ENCODE measurements at regions not wholly inside any gene's neighbourhood (a gene's known extent, or its start where the extent isn't known, plus 50 kb on each side); places are given as distances from the start of the nearest gene placed in this dataset.

DNA sequence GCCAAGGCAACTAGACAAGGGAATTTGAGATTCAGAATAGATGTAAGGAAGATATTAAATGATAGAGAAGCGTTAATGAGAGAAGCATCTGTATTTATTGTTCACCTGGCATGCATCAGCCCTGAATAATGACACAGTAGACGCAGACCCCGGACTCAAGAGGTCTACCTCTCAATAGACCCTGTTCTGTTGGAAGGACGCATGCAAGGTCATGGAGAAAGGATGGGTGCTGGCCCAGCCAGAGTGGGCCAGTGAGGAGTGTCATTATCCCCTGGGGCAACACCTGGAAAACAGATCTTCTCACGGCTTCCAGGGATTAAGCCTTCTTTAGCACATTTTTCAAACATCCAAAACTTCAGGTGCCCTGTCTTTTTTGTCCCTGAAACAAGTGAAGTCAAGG is 461.0 kb downstream of the EIPR1 start:
- no peak for TF ChIP-seq TAF1 (IDR thresholded peaks at IDR 0.05; ENCODE audit: borderline replicate concordance, low read depth, low read length)
- TF ChIP-seq, protein P1, sequence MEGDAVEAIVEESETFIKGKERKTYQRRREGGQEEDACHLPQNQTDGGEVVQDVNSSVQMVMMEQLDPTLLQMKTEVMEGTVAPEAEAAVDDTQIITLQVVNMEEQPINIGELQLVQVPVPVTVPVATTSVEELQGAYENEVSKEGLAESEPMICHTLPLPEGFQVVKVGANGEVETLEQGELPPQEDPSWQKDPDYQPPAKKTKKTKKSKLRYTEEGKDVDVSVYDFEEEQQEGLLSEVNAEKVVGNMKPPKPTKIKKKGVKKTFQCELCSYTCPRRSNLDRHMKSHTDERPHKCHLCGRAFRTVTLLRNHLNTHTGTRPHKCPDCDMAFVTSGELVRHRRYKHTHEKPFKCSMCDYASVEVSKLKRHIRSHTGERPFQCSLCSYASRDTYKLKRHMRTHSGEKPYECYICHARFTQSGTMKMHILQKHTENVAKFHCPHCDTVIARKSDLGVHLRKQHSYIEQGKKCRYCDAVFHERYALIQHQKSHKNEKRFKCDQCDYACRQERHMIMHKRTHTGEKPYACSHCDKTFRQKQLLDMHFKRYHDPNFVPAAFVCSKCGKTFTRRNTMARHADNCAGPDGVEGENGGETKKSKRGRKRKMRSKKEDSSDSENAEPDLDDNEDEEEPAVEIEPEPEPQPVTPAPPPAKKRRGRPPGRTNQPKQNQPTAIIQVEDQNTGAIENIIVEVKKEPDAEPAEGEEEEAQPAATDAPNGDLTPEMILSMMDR (IDR thresholded peaks at IDR 0.05), result no peak
- TF ChIP-seq FOXJ3 (CRISPR knock-in tag; IDR thresholded peaks at IDR 0.05), result no peak
- TF ChIP-seq NRF1 (IDR thresholded peaks at IDR 0.05; ENCODE audit: low read depth, low read length), result no peak
- no peak for TF ChIP-seq POLR2AphosphoS5 (IDR thresholded peaks at IDR 0.05; ENCODE audit: low read depth, low read length)
- TF ChIP-seq RAD21 (IDR thresholded peaks at IDR 0.05; ENCODE audit: low read length), result no peak
- no peak for TF ChIP-seq MXI1 (IDR thresholded peaks at IDR 0.05; ENCODE audit: low read depth, low read length)
- TF ChIP-seq, protein P2, sequence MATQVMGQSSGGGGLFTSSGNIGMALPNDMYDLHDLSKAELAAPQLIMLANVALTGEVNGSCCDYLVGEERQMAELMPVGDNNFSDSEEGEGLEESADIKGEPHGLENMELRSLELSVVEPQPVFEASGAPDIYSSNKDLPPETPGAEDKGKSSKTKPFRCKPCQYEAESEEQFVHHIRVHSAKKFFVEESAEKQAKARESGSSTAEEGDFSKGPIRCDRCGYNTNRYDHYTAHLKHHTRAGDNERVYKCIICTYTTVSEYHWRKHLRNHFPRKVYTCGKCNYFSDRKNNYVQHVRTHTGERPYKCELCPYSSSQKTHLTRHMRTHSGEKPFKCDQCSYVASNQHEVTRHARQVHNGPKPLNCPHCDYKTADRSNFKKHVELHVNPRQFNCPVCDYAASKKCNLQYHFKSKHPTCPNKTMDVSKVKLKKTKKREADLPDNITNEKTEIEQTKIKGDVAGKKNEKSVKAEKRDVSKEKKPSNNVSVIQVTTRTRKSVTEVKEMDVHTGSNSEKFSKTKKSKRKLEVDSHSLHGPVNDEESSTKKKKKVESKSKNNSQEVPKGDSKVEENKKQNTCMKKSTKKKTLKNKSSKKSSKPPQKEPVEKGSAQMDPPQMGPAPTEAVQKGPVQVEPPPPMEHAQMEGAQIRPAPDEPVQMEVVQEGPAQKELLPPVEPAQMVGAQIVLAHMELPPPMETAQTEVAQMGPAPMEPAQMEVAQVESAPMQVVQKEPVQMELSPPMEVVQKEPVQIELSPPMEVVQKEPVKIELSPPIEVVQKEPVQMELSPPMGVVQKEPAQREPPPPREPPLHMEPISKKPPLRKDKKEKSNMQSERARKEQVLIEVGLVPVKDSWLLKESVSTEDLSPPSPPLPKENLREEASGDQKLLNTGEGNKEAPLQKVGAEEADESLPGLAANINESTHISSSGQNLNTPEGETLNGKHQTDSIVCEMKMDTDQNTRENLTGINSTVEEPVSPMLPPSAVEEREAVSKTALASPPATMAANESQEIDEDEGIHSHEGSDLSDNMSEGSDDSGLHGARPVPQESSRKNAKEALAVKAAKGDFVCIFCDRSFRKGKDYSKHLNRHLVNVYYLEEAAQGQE (IDR thresholded peaks at IDR 0.05; ENCODE audit: low read depth, low read length), result no peak
- no peak for TF ChIP-seq EP300 (IDR thresholded peaks at IDR 0.05; ENCODE audit: borderline replicate concordance in 1 of 2, low read depth in 1 of 2, low read length in 1 of 2)
- TF ChIP-seq EZH2phosphoT487 (IDR thresholded peaks at IDR 0.05; ENCODE audit: borderline replicate concordance, low read depth), result no peak
- TF ChIP-seq RCOR1 (IDR thresholded peaks at IDR 0.05; ENCODE audit: low read length), result no peak
- TF ChIP-seq, protein P3, sequence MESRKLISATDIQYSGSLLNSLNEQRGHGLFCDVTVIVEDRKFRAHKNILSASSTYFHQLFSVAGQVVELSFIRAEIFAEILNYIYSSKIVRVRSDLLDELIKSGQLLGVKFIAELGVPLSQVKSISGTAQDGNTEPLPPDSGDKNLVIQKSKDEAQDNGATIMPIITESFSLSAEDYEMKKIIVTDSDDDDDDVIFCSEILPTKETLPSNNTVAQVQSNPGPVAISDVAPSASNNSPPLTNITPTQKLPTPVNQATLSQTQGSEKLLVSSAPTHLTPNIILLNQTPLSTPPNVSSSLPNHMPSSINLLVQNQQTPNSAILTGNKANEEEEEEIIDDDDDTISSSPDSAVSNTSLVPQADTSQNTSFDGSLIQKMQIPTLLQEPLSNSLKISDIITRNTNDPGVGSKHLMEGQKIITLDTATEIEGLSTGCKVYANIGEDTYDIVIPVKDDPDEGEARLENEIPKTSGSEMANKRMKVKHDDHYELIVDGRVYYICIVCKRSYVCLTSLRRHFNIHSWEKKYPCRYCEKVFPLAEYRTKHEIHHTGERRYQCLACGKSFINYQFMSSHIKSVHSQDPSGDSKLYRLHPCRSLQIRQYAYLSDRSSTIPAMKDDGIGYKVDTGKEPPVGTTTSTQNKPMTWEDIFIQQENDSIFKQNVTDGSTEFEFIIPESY (IDR thresholded peaks at IDR 0.05; ENCODE audit: borderline replicate concordance, low read depth), result no peak
- TF ChIP-seq, protein P4, sequence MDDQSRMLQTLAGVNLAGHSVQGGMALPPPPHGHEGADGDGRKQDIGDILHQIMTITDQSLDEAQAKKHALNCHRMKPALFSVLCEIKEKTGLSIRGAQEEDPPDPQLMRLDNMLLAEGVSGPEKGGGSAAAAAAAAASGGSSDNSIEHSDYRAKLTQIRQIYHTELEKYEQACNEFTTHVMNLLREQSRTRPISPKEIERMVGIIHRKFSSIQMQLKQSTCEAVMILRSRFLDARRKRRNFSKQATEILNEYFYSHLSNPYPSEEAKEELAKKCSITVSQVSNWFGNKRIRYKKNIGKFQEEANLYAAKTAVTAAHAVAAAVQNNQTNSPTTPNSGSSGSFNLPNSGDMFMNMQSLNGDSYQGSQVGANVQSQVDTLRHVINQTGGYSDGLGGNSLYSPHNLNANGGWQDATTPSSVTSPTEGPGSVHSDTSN (IDR thresholded peaks at IDR 0.05), result no peak
- TF ChIP-seq YY1 (IDR thresholded peaks at IDR 0.05; ENCODE audit: low read depth), result no peak
